GM23248 (cell line): ENCODE measurements at regions not wholly inside any gene's neighbourhood (a gene's known extent, or its start where the extent isn't known, plus 50 kb on each side); places are given as distances from the start of the nearest gene placed in this dataset.

Source experiments
- EZH2 ChIP-seq: fragments of 200-600 bp; sonication (generic); IDR thresholded peaks from 2 replicates; pipeline ENCODE4 v1.6.1; 2018; ENCODE audit warnings: antibody characterized with exemption, mild to moderate bottlenecking; ENCODE audit not compliant: insufficient read depth, poor library complexity, severe bottlenecking
- EZH2phosphoT487 ChIP-seq: fragments of 200-600 bp; sonication (generic); IDR thresholded peaks from 2 replicates; pipeline ENCODE4 v1.6.1; 2018; ENCODE audit warnings: antibody characterized with exemption, moderate library complexity, mild to moderate bottlenecking, low read depth; ENCODE audit not compliant: insufficient read depth

GRCh38 chr2:128454980-128455720 is 136.5 kb upstream of the HS6ST1 start:
- no peak for TF ChIP-seq EZH2
- TF ChIP-seq EZH2phosphoT487: no peak
